ENCODE measurements at regions not wholly inside any gene's neighbourhood (a gene's known extent, or its start where the extent isn't known, plus 50 kb on each side); places are given as distances from the start of the nearest gene placed in this dataset.

DNA sequence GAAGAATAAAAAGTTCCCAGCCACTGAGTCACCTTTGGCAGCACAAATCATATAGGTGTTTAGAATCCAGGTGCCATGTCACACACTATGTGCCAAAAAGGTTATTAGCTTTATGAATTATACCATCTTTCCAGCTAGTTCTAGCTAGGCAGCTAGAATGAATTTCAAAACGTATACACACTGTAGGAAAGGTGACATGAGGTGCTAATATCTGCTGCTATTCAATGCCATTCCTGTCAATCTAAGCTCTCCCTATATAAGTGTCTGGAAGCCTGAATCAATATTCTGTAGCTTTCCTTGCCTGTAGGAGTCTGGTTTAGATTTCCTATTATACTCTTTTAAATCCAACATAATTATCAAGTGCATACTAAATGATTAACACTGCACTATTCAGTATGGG lies 868.6 kb downstream of the GATA3 start:
- no peak for DNase-seq (ENCODE audit: low read depth in 2 of 3, low spot score in 1 of 3)

DNA sequence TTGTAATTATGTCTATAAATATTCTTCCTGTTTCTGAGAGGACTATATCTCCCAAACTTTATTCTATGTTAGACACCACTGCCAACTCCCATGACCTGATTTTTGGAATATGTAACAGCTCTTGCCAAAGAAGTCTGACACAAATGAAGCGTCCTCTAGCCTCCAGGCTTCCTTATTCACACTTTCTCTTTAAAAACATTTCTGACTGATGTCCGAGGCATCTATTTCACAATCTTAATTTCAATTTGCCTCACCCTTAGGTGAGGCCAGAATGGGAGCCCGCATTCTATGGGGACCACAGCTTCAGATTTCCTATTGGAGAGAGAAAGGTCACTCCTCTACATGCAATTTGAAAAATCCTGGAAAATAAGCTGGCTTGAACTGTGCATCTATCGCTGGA lies 873.2 kb downstream of the GATA3 start:
- DNase-seq (ENCODE audit: low read depth in 2 of 3, low spot score in 1 of 3) = no peak

DNA sequence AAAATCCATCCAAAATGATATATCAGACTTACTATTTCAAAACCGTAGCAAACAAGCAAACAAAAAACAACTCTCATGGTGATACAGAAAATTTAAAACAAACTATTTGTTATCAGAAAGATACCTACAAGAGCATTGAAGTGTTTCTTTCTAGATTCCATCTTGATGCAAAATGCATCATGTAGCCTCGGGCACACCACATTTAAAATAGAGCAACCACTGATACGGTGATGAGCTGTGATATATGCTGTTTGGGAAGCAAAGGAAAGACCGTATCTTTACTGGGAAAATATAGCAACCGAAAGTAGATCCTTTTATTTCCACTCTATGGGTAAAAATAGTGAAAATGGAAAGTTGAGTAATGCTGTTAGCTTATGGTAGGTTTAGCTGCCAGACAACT lies 892.0 kb downstream of the GATA3 start:
- no peak for DNase-seq (ENCODE audit: low read depth in 2 of 3, low spot score in 1 of 3)

DNA sequence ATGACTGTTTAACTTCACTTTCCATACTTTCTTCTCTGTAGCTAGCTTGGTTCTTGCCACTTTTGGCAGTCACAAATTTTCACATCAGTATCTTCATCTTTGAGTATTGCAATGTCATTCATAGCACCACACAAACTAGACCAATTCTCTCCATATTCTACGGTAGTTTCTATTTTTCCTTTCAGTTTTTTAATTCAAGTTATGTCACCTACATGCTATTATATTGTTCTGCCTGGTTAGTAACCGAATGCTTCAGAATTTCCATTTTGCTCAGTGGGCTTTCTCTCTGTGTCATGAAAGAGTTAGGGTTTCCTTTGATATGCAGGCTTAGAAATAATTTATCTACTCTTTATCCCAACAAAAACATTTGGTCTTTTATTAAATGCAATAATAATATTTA lies 896.5 kb downstream of the GATA3 start:
- no peak for DNase-seq (ENCODE audit: low read depth in 2 of 3, low spot score in 1 of 3)

DNA sequence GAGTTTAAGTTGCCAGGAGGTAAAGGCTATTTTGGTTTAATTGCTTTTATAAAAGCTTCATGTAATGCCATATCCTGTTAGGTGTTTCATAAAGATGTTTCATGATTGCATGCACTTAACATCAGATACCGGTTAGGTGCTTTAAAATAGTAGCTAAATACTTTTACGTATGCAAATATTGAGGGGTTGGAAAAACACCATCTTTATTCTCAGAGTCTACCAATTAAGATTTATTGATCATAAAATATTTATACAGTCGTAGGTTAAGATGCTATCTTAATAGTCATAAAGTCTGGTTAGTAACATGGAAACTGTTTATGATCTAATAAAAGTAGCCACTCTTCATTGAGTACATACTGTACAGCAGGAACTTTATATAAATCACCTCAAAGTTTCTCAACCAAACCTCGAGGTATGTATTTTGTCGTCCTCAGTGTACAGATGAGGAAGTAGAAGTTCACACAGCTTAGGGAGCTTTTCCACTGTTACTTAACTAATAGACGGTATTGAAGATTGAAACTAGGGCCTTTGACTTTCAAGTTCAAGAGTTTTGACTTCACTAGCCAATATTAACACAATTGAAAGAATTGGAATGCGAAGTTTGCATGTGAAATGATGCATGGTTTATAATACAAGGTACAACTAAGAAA lies 897.1 kb downstream of the GATA3 start:
- DNase-seq (ENCODE audit: low read depth in 2 of 3, low spot score in 1 of 3) = no peak

DNA sequence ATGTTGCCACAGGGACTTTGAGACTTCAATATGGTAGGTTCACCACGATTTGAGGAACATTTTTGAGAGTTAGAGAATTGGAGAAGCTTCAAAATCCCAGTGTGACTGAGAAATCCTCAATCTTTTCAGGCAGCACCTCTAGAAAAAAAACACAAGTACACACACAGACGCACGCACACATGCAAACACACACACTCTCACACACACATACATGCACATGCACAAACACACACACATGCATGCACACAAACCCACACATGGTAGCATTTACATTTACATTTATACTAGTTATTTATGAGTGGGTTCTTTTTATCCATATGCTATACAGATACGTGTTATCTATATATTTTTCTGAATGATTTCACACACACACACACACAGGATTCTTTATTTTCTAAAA lies 901.9 kb downstream of the GATA3 start:
- DNase-seq (ENCODE audit: low read depth in 2 of 3, low spot score in 1 of 3) = no peak

DNA sequence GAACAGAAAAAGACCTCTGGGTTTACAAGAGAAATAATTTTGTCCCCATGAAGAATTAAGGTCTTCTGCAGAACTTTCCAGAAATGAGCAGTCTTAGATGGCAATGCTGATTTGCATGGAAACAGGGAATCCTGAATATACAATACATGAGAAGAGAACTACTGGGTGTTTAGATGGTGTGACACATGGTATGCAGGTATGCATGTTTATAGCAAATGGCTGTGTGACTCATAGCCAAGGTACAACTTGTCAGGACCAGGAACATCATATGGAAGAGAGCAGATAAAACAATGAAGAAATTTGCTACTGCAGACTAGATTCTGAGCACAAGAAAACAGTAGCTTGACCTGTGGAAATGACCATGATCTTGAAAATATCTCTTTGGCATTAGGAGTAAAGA lies 907.8 kb downstream of the GATA3 start:
- DNase-seq (ENCODE audit: low read depth in 2 of 3, low spot score in 1 of 3) = no peak

DNA sequence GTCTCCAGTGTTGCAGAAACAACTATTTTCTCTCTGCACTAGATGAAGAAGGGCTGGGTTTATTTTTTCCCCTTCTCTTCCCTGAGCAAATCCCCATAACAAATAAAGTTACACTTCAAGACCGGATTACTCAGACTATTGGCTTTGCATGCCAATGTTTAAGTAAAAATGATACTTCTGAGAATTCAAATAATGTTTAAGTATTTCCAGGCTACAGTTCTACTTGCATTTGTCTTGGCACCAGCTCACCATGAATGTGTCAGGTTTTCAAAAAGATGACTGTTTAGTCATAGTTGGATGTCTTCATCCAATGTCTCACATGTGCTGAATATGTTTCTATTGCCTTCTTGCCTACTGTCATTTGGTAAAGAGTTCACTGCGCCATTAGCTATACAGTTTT lies 912.6 kb downstream of the GATA3 start:
- DNase-seq (ENCODE audit: low read depth in 2 of 3, low spot score in 1 of 3) = no peak

DNA sequence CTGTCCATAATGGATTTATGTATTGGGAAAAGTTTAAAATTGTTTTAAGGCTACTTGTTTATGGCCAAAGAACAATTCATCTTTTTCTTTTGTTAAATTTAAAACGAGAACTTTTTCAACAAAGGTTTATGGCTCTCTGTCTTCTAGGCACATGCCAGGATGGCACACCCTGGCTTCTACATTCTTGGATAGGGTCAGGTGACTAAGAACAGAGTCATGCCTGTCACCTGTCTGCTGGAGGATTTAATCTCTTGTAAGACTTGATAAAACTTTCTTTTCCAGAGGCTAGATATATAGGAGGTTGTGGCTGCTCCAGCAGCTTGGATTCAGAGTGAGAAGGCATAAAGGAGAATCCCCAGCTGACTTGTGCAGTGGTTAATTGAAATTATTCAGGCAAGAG lies 915.4 kb downstream of the GATA3 start:
- no peak for DNase-seq (ENCODE audit: low read depth in 2 of 3, low spot score in 1 of 3)

DNA sequence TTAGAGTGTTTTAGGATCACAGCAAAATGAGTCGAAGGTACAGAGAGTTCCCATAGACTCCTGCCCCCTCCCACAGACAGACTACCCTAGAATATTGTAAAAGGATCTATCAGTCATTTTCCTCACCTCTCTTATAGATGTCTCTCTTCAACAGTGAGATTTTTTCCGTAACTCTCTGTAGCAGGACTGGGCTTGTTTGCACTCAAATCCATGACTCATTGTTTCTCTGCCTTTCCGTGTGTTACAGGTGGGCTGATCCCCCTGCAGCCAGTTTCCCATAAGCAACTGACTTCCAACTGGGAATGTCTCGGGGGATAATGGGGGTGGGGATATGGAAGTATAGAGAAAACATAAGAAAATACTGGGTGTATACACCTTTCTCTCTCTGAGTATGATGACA lies 921.0 kb downstream of the GATA3 start:
- no peak for DNase-seq (ENCODE audit: low read depth in 2 of 3, low spot score in 1 of 3)

DNA sequence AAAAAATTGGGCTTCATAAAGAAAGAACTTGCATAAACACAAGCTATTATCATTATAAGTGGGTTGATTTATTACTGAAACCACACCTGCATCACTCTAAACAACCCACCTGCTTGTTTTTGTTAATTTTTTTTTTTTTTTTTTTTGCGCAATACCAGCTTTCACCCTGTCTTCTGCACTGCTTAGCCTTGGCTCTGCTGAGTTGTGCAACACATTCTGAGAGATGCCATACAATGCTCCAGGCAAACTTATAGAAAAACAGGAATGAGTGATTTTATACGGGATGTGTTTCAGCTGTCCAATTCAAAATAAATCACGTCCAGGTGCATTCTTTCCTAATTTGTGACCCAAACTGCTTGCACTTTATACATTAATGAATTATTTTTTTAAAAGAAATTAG lies 923.6 kb downstream of the GATA3 start:
- no peak for DNase-seq (ENCODE audit: low read depth in 2 of 3, low spot score in 1 of 3)

DNA sequence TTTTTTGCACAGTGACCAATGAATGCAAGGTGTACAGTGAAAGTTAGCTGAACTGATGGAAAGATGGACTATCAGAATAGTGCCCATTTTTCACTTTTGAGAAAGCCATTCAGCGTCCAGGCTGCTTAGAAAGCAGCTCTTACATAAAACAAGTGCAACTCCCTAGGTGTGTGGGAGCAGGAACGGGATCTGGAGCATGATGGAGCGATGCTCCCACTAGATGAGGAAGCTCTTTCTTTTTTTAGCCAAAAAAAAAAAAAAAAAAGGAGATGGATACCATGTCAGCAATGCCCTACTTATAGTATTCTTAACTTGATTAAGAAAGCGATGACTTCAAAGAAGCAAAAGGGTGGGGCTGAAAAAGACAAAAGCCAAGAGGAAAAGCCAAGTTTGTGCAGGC lies 925.5 kb downstream of the GATA3 start:
- no peak for DNase-seq (ENCODE audit: low read depth in 2 of 3, low spot score in 1 of 3)

DNA sequence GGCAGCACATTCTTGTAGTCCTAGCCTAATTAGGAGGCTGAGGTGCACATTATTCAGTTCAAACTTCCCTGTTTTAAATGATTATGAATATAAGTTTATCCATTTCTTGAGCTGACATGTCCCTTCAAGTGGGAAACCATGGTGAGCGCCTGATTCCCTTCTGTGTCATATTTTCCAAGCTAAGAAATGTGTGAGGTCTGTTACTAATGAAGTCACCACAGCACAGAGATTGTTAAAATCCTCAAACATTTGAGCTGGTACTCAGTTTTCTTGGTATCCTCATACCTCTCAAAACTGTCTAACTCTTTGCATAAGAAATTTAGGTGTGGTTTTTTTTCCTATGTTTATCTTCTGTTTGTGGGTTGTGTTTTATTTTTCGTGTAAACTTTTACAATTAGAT lies 926.8 kb downstream of the GATA3 start:
- no peak for DNase-seq (ENCODE audit: low read depth in 2 of 3, low spot score in 1 of 3)

DNA sequence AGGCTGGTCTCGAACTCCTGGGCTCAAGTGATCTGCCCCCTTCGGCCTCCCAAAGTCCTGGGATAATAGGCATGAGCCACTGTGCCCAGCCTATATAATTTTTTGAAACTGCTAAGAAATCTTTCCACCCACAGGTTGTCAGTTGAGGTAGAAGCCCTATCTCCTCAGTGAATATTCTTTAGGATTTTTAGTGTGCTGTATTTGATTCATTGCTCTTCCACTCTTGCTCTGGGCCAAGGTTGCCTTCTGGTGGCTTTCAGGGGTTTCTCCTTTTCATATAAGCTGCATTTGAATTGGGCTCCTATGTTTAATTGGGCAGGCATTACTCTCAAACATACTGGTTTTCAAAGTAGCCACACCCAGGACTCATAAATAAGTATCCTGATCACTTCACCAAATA lies 931.2 kb downstream of the GATA3 start:
- no peak for DNase-seq (ENCODE audit: low read depth in 2 of 3, low spot score in 1 of 3)

DNA sequence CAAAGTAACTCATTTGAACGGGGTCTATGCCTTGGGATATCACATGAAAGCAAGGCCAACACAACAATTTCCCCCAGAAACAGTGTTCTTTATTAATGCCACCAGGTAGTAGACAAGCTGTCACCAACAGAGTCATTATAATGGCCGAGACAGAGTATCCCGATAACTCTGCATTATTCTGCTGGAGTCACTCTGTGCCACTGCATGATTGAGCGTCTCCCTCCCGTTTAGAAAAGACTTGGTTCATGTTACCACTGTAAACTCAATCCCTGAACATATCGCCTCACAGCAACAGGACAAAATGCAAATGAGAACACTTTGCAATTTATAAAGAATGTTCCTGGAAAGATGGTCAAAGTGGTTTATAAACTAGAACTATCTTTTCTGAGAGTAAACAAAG lies 932.5 kb downstream of the GATA3 start:
- no peak for DNase-seq (ENCODE audit: low read depth in 2 of 3, low spot score in 1 of 3)

DNA sequence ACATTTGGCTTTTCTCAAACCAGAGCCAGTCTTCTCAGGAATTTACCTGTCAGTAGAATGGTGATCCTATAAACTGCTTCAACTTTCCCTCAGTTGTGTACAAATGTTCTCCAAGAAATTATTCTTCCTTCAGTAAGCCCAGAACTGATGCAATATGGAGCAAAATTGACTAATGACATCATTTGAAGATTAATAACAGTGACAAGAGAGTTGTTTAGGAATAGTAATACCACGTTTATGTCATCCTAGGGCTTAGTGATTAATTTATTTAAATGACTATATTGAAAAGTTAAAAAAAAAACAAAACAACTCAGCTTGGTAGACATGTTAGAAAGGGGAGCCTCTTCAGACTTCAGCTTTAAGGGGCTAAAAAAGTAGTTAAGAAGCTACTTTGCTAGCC lies 933.2 kb downstream of the GATA3 start:
- DNase-seq (ENCODE audit: low read depth in 2 of 3, low spot score in 1 of 3) = no peak

DNA sequence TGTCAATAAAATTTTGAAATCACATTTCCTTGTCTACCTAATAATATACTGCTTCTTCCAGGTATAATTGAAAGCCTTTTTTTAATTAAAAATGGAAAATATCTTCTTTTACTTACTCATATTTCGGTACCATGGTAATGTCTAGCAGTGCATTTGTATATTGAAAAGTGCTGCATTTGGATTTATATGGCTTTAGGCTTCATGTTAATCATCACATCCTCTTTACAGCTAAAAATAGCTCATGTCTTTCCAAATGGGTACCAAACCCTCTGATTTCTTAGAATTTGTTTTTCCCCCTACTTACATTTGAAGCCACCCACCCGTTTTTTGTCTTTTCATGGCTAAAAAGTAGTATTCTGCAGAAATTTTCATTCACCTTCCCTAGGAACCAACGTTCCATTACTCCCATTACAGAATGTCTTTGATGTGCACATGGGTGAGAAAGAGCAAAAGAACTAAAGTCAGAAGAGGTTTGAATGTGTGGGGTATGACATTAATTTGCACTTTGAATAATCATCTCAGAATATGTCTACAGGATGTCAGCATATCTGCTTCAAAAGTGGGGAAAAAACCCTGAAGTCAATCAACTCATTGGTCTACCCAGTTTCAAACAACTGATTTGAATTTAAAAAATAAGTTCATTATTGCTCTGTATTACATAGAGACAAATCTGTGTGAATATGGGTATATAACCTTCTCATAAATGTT lies 935.9 kb downstream of the GATA3 start:
- DNase-seq (ENCODE audit: low read depth in 2 of 3, low spot score in 1 of 3) = no peak

DNA sequence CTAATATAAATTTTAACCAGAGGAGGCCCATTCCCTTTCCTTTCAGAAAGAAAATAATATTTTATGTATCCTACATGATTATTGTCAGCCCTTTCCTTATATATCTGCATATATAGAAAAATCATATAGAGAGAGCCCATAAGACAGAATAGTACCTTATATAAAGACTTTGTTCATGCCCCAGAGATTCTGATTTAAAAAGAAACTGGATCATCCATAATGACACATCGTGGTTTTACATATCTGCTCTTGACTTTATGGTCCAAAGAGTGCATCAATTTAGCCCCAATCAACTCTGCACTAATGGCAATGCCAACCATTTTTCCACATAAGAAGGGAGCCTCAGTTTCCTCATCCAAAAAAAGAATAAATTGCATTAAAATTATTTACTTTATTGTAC lies 937.5 kb downstream of the GATA3 start:
- no peak for DNase-seq (ENCODE audit: low read depth in 2 of 3, low spot score in 1 of 3)

DNA sequence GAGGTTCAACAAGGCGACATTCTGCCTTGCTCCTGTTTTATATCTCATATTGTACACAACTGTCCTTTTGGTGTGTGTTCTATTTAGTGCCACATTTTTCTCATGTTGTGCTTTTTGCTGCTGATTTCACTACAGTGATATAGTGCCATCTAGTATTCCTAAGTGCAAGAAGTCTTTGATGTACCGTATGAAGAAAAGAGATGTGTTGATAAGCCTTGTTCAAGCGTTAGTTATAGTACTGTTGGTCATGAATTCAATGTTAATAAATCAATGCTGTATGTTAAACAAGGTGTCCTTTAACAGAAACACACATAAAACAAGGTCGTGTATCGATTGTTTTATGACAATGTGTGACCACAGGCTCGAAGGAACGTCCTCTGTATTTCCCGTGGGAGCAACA lies 939.4 kb downstream of the GATA3 start:
- DNase-seq (ENCODE audit: low read depth in 2 of 3, low spot score in 1 of 3) = no peak

DNA sequence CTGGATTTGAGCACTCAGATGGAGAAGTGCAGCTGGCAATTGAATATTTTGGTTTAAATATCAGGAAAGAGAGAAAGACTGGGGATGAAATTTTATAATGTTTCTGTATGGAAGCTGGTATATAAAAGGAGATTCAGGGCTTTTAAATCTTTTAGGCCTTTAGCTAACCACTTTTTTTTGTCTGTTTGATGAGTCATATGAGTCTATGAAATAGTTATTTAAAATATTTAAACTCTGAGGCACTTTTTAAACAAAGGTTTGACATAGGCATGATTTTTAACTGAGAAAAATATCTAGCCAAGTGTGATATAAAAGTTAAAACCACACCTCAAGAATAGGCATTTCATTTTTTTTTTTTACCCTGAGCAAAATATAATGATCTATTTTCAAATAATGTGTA lies 944.3 kb downstream of the GATA3 start:
- no peak for DNase-seq (ENCODE audit: low read depth in 2 of 3, low spot score in 1 of 3)

DNA sequence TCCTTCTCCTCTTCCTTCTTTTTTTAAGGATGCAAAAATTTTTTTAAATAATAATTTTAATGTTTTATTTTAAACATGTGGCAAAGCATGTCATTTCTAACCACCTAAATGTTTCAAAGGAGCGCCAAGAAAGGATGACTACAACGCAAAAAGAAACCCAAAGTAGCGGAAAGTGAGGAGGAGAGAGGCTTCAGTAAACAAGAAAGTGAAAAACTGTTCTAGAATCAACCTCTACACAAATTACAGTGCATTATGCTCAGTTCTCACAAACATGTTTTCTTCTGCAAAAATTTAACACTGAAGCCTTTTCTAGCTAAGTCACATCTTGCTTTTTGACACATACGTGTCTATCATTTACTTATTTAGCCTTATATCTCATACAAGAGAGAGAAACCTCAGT lies 948.6 kb downstream of the GATA3 start:
- DNase-seq (ENCODE audit: low read depth in 2 of 3, low spot score in 1 of 3) = no peak

DNA sequence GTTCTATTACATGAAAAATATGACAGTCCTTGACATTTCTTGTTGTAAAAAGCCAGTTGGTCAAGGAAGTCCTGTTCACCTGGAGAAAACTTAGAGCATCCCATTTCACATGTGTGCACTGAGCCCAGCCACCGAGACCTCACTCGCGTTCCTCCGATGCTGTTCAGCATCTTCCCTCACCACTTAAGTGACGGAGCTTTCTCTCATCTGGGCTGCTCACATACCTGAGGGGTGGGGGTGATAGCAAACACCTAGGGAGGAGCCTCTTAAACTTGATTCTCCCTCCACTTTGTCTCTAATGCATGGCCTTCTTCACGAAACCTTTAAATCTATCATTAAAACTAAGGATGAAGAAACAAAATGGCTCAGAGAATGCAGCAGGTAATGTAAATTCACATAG lies 950.2 kb downstream of the GATA3 start:
- DNase-seq (ENCODE audit: low read depth in 2 of 3, low spot score in 1 of 3) = no peak

DNA sequence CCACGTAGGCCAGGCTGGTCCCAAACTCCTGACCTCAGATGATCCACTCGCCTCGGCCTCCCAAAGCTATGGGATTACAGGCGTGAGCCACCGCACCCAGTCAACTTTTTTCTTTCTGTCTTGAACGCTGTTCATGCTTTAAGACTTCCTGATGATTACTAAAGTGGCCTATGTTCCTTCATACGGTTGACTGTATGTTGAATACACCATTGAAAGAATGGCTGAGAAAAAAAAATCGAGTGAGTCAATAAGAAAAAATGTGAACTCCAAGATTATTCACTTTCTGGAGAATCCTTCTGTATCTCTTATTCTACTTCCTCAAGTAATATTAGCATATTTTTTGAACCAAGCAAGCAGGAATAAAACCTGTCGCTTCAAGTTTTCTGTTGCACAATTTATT lies 955.0 kb downstream of the GATA3 start:
- no peak for DNase-seq (ENCODE audit: low read depth in 2 of 3, low spot score in 1 of 3)

Measured in stimulated activated CD4-positive, alpha-beta T cell treated with anti-CD3 and anti-CD28 coated beads, Interleukin-12 subunit alpha, Interleukin-12 subunit beta, amount 100 ng/mL, for 48 hours (primary cell).